NOMO-1 treated with DMSO at 0.1 percent for 48 hours (cell line): ENCODE measurements at regions not wholly inside any gene's neighbourhood (a gene's known extent, or its start where the extent isn't known, plus 50 kb on each side); places are given as distances from the start of the nearest gene placed in this dataset.
A peak's percentile ranks its signal among the peaks of the same experiment; 100 is the strongest.

Source experiments
- DNase-seq: peaks from one replicate; lab custom pipeline; 2025; ENCODE audit not compliant: unreplicated experiment; lab: John Stamatoyannopoulos, UW

- no peak for DNase-seq
Measured at GRCh38 chr5:101937041-101937440, 359.0 kb downstream of the SLCO4C1 start.

- DNase-seq = no peak
Measured at GRCh38 chr5:101935086-101935485, 361.0 kb downstream of the SLCO4C1 start.

- DNase-seq = no peak
Measured at GRCh38 chr5:101932599-101932998, 363.5 kb downstream of the SLCO4C1 start.

- no peak for DNase-seq
Measured at GRCh38 chr5:101929628-101930027, 366.5 kb downstream of the SLCO4C1 start.

- DNase-seq = no peak
Measured at GRCh38 chr5:101917166-101917565, 378.9 kb downstream of the SLCO4C1 start.

- DNase-seq = no peak
Measured at GRCh38 chr5:101915554-101915953, 380.5 kb downstream of the SLCO4C1 start.

GRCh38 chr5:101904736-101905135 lies 391.3 kb downstream of the SLCO4C1 start:
- DNase-seq = no peak

GRCh38 chr5:101897914-101898313 lies 398.2 kb downstream of the SLCO4C1 start:
- DNase-seq = peak; percentile 24

- DNase-seq = no peak
Measured at GRCh38 chr5:101894985-101895384, 401.1 kb downstream of the SLCO4C1 start.

GRCh38 chr5:101878190-101878589 lies 417.9 kb downstream of the SLCO4C1 start:
- no peak for DNase-seq

GRCh38 chr5:101877451-101877850 lies 418.6 kb downstream of the SLCO4C1 start:
- no peak for DNase-seq

GRCh38 chr5:101866473-101866872 lies 429.6 kb downstream of the SLCO4C1 start:
- DNase-seq = no peak

GRCh38 chr5:101860563-101860962 lies 435.5 kb downstream of the SLCO4C1 start:
- DNase-seq = no peak

- no peak for DNase-seq
Measured at GRCh38 chr5:101860145-101860544, 435.9 kb downstream of the SLCO4C1 start.

- no peak for DNase-seq
Measured at GRCh38 chr5:101846496-101846895, 449.6 kb downstream of the SLCO4C1 start.

GRCh38 chr5:101843055-101843454 lies 453.0 kb downstream of the SLCO4C1 start:
- no peak for DNase-seq

GRCh38 chr5:101838435-101838834 lies 457.6 kb downstream of the SLCO4C1 start:
- DNase-seq = no peak

GRCh38 chr5:101829255-101829654 lies 466.8 kb downstream of the SLCO4C1 start:
- DNase-seq = no peak

- DNase-seq = no peak
Measured at GRCh38 chr5:101811466-101811865, 484.6 kb downstream of the SLCO4C1 start.

GRCh38 chr5:101806410-101806809 lies 489.7 kb downstream of the SLCO4C1 start:
- no peak for DNase-seq

- DNase-seq = peak; percentile 85
Measured at GRCh38 chr5:101796427-101796826, 499.7 kb downstream of the SLCO4C1 start.

- no peak for DNase-seq
Measured at GRCh38 chr5:101788797-101789196, 507.3 kb downstream of the SLCO4C1 start.

- no peak for DNase-seq
Measured at GRCh38 chr5:101785090-101785489, 511.0 kb downstream of the SLCO4C1 start.
